Gastroesophageal sphincter (tissue), 4 donors: ENCODE measurements at regions not wholly inside any gene's neighbourhood (a gene's known extent, or its start where the extent isn't known, plus 50 kb on each side); places are given as distances from the start of the nearest gene placed in this dataset.

ENCODE experiments used
- ATAC-seq: fragments of 150-250 bp; one replicate; pipeline ENCODE4 v1.9.1; 2016; ENCODE audit warnings: mild to moderate bottlenecking, moderate library complexity
- H3K27ac ChIP-seq, 4 donors: fragments of 200-600 bp; sonication (generic) in 3 of 4; 1 replicate in 3 of 4; 2 replicates in 1 of 4; pipeline ENCODE4 v1.5.1; 2016 to 2019
- H3K27me3 ChIP-seq: fragments of 200-600 bp; sonication (generic); one replicate; pipeline ENCODE4 v1.5.1; 2019
- H3K36me3 ChIP-seq, 2 donors: fragments of 200-600 bp; sonication (generic); one replicate each; pipeline ENCODE4 v1.5.1; 2019; ENCODE audit warnings: control low read depth in 1 of 2
- H3K4me1 ChIP-seq, 3 donors: fragments of 200-600 bp; sonication (generic); 1 replicate in 2 of 3; 2 replicates in 1 of 3; pipeline ENCODE4 v1.5.1; 2016 to 2019; ENCODE audit warnings: control low read depth in 2 of 3
- H3K4me3 ChIP-seq, 2 donors: fragments of 200-600 bp; sonication (generic); one replicate each; pipeline ENCODE4 v1.5.1; 2019; ENCODE audit warnings: mild to moderate bottlenecking in 1 of 2, moderate library complexity in 1 of 2
- H3K9me3 ChIP-seq, 3 donors: fragments of 200-600 bp; sonication (generic); one replicate each; pipeline ENCODE4 v1.5.1; 2017 to 2019; ENCODE audit warnings: control low read depth in 2 of 3
- EP300 ChIP-seq: sonication (generic); formaldehyde crosslinking; IDR thresholded peaks from one replicate; pipeline ENCODE4 v1.6.1; 2017; ENCODE audit warnings: antibody characterized with exemption, mild to moderate bottlenecking
- POLR2A ChIP-seq, 2 donors: fragments of 450-650 bp; IDR thresholded peaks; one replicate each; pipeline ENCODE4 v1.6.1; 2017; ENCODE audit warnings: antibody characterized with exemption in 2 of 2, mild to moderate bottlenecking in 2 of 2, moderate library complexity in 1 of 2
- POLR2AphosphoS5 ChIP-seq: sonication (generic); formaldehyde crosslinking; IDR thresholded peaks from one replicate; pipeline ENCODE4 v1.6.1; 2017; ENCODE audit warnings: antibody characterized with exemption
- WGBS, 2 donors: methylation state at CpG; one replicate each; pipeline ENCODE4 v1.1.5; 2018; ENCODE audit warnings: low coverage in 1 of 2; 5-methylcytosine and 5-hydroxymethylcytosine counted together
- TF ChIP-seq, protein P1 (sequence below), 4 experiments: fragments of 200-600 bp in 2 of 4; fragments of 450-650 bp in 2 of 4; sonication (generic) in 1 of 4; IDR thresholded peaks; one replicate each; pipeline ENCODE4 v1.5.1; 2017 to 2019; ENCODE audit warnings: antibody characterized with exemption in 4 of 4, mild to moderate bottlenecking in 2 of 4, moderate library complexity in 2 of 4

DNA sequence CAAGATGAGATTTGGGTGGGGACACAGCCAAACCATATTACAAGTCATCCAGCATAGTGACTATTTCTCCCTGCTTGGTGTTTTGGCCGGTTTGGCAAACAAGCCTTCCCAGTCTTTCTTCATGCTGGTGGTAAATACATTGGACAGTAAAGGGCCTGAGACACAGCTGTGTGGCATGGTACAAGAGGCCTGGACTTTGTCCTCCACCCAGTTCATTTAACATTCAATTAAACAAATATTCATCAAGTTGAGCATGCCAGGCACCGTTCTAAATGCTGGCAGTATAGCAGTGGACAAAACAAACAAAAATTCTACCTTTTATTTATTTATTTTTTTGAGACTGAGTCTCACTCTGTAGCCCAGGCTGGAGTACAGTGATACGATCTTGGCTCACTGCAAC, 62.7 kb upstream of the SLC28A3 start:
- 60 to 82% methylated on average over 1 to 3 of the region's 3 CpGs for WGBS, 2 donors
- Histone ChIP-seq H3K4me3 (no peak overlapping the region), H3K27ac (no peak overlapping the region), H3K4me1 (no peaks in the 10 kb centered on the region), H3K36me3 (no peaks in the 10 kb centered on the region), H3K27me3 (no peaks in the 10 kb centered on the region), H3K9me3 (peaks cover 0 to 4% (median 0%) of the 10 kb centered on the region in 3 donors)
- TF ChIP-seq POLR2AphosphoS5 (no peak), EP300 (no peak), POLR2A (IDR thresholded peaks at IDR 0.05) (no peak)
- TF ChIP-seq, protein P1, sequence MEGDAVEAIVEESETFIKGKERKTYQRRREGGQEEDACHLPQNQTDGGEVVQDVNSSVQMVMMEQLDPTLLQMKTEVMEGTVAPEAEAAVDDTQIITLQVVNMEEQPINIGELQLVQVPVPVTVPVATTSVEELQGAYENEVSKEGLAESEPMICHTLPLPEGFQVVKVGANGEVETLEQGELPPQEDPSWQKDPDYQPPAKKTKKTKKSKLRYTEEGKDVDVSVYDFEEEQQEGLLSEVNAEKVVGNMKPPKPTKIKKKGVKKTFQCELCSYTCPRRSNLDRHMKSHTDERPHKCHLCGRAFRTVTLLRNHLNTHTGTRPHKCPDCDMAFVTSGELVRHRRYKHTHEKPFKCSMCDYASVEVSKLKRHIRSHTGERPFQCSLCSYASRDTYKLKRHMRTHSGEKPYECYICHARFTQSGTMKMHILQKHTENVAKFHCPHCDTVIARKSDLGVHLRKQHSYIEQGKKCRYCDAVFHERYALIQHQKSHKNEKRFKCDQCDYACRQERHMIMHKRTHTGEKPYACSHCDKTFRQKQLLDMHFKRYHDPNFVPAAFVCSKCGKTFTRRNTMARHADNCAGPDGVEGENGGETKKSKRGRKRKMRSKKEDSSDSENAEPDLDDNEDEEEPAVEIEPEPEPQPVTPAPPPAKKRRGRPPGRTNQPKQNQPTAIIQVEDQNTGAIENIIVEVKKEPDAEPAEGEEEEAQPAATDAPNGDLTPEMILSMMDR (IDR thresholded peaks at IDR 0.05), result no peak
- no peak for ATAC-seq

DNA sequence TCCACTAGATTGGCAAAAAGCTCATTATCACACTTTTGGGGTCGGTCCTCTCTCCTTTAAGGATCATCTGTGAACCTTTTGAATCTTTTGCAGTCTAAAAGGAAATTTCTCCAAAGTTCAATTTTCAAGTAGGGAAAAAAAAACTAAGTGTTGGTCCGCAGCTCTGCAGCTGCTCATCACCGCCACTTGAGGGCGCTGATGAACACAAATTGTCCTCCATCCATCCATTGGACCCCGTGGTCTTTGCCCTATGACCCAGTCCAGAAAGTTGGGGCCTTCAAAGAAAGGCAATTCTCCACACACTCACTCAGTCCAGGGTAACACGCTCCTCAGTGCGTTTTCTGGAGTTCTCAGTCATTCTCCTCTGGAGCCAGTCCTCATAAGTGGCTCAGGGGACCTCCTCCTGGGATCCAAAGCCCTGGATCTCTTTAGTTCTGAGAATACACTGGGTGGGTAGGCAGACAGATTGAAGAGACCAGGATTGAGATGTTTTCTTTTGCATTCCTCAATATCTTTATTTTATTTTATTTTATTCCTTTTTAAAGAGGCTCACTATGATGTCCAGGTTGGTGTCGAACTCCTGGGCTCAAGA, 63.6 kb upstream of the SLC28A3 start:
- Histone ChIP-seq H3K27ac (no peak overlapping the region), H3K36me3 (no peaks in the 10 kb centered on the region), H3K4me3 (no peak overlapping the region), H3K4me1 (no peaks in the 10 kb centered on the region), H3K27me3 (no peaks in the 10 kb centered on the region), H3K9me3 (peaks cover 0 to 4% (median 0%) of the 10 kb centered on the region in 3 donors)
- 34 to 59% methylated on average over 5 to 8 of the region's 8 CpGs for WGBS, 2 donors
- no peak for ATAC-seq
- no peak for TF ChIP-seq EP300
- TF ChIP-seq, protein P1 (IDR thresholded peaks at IDR 0.05), result peak in 1 of 4 experiments; percentile 23
- no peak for TF ChIP-seq POLR2AphosphoS5
- TF ChIP-seq POLR2A (IDR thresholded peaks at IDR 0.05), result no peak

GRCh38 chr9:84405667-84406066, 65.1 kb upstream of the SLC28A3 start:
- TF ChIP-seq EP300, result no peak
- TF ChIP-seq POLR2A (IDR thresholded peaks at IDR 0.05), result no peak
- TF ChIP-seq, protein P1 (IDR thresholded peaks at IDR 0.05), result no peak
- TF ChIP-seq POLR2AphosphoS5, result no peak
- no peaks in the 10 kb centered on the region for H3K27me3 ChIP-seq
- no peaks in the 10 kb centered on the region for H3K36me3 ChIP-seq
- no peak for ATAC-seq
- no peak overlapping the region for H3K27ac ChIP-seq
- H3K4me1 ChIP-seq, result no peaks in the 10 kb centered on the region
- 84 to 88% methylated on average over 4 of the region's 4 CpGs for WGBS, 2 donors
- no peak overlapping the region for H3K4me3 ChIP-seq
- no peaks in the 10 kb centered on the region for H3K9me3 ChIP-seq

GRCh38 chr9:84408416-84408815, 67.9 kb upstream of the SLC28A3 start:
- TF ChIP-seq EP300, result no peak
- TF ChIP-seq, protein P1 (IDR thresholded peaks at IDR 0.05), result no peak
- no peak for TF ChIP-seq POLR2AphosphoS5
- no peak for TF ChIP-seq POLR2A (IDR thresholded peaks at IDR 0.05)
- Histone ChIP-seq H3K4me1 (no peaks in the 10 kb centered on the region), H3K9me3 (no peaks in the 10 kb centered on the region), H3K27ac (no peak overlapping the region), H3K27me3 (no peaks in the 10 kb centered on the region), H3K36me3 (no peaks in the 10 kb centered on the region), H3K4me3 (no peak overlapping the region)
- 100% methylated on average over 8 of the region's 34 CpGs; no CpG with 5 or more reads in 1 of the 2 donors for WGBS, 2 donors
- ATAC-seq, result no peak

DNA sequence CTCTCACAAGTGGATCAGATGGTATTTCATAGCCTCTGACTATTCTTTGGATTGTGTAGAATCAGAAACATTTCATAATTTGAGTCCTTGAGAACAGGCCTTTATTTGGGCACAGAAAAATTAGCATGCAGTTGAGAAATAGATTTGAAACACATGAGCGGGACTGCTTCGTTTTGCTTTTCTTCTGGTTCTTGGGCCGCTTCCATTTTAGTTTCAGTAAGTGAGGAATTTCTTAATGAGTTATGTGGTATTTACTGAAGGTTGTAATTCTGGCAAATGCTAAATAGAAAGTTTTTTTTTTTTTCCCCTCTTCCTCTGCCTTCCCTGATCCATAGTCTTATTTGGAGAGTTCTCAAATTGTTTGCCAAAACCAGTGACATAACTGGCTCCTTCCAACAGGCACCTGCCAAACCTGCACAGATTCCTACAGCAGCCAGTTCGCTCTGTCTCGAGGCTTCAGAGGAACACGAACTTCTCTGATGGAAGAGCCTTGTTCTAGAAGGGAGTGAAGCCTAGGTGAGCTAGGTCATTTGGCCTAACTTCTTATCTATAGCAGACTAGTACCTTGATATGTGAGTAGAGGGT, 71.2 kb upstream of the SLC28A3 start:
- Histone ChIP-seq H3K27me3 (no peaks in the 10 kb centered on the region), H3K9me3 (no peaks in the 10 kb centered on the region), H3K36me3 (no peaks in the 10 kb centered on the region), H3K4me1 (no peaks in the 10 kb centered on the region), H3K27ac (no peak overlapping the region), H3K4me3 (no peak overlapping the region)
- 67 to 68% methylated on average over 5 to 6 of the region's 6 CpGs for WGBS, 2 donors
- no peak for ATAC-seq
- TF ChIP-seq, protein P1 (IDR thresholded peaks at IDR 0.05), result no peak
- no peak for TF ChIP-seq POLR2AphosphoS5
- no peak for TF ChIP-seq POLR2A (IDR thresholded peaks at IDR 0.05)
- TF ChIP-seq EP300, result no peak
